SK-N-MC (cell line): ENCODE measurements at regions not wholly inside any gene's neighbourhood (a gene's known extent, or its start where the extent isn't known, plus 50 kb on each side); places are given as distances from the start of the nearest gene placed in this dataset.

Experiments used
- DNase-seq: peaks from one replicate; pipeline ENCODE4 v3.0.0-alpha.2; 2011; ENCODE audit warnings: low read depth, low spot score
- H3K27ac ChIP-seq: fragments of 200-600 bp; sonication (generic); 2 replicates; pipeline ENCODE4 v1.5.1; 2016; ENCODE audit warnings: mixed run types
- H3K36me3 ChIP-seq: fragments of 200-600 bp; sonication (generic); 2 replicates; pipeline ENCODE4 v1.6.1; 2017; ENCODE audit warnings: antibody characterized with exemption, low read length, mixed read lengths; ENCODE audit not compliant: insufficient read depth
- H3K4me3 ChIP-seq: fragments of 200-600 bp; sonication (generic); 2 replicates; pipeline ENCODE4 v1.5.1; 2016
- H3K9ac ChIP-seq: fragments of 200-600 bp; sonication (generic); 2 replicates; pipeline ENCODE4 v1.8.0; 2017; ENCODE audit warnings: mixed run types, mixed read lengths; ENCODE audit not compliant: insufficient read length
- H3K9me3 ChIP-seq: fragments of 200-600 bp; sonication (generic); 2 replicates; pipeline ENCODE4 v1.6.1; 2017; ENCODE audit warnings: low read depth, mild to moderate bottlenecking, antibody characterized with exemption, low read length, moderate library complexity, mixed read lengths
- EZH2 ChIP-seq: fragments of 200-600 bp; sonication (generic); IDR thresholded peaks from one replicate; pipeline ENCODE4 v1.6.1; 2017; ENCODE audit warnings: antibody characterized with exemption
- FOXP2 ChIP-seq: optimal IDR thresholded peaks from 2 replicates; pipeline ENCODE3; 2011; ENCODE audit warnings: mild to moderate bottlenecking, moderate library complexity; ENCODE audit not compliant: insufficient read depth; ENCODE audit errors: extremely low read length, control extremely low read depth
- POLR2AphosphoS5 ChIP-seq: IDR thresholded peaks from 2 replicates; pipeline ENCODE4 v1.6.1; 2012; ENCODE audit warnings: mild to moderate bottlenecking, low read depth, low read length, borderline replicate concordance

GRCh38 chr19:28406966-28407365, 806.0 kb downstream of the UQCRFS1 start:
- TF ChIP-seq FOXP2 (no peak), EZH2 (no peak), POLR2AphosphoS5 (no peak)
- no peak for DNase-seq
- no peak overlapping the region for H3K27ac ChIP-seq
- H3K4me3 ChIP-seq = no peak overlapping the region
- no peaks in the 10 kb centered on the region for H3K36me3 ChIP-seq
- H3K9me3 ChIP-seq = no peaks in the 10 kb centered on the region
- H3K9ac ChIP-seq = no peak overlapping the region

GRCh38 chr19:28405346-28405742, 807.6 kb downstream of the UQCRFS1 start:
- H3K9ac ChIP-seq = no peak overlapping the region

GRCh38 chr19:28404472-28404871, 808.5 kb downstream of the UQCRFS1 start:
- H3K9me3 ChIP-seq = no peaks in the 10 kb centered on the region
- no peak overlapping the region for H3K4me3 ChIP-seq
- H3K27ac ChIP-seq = no peak overlapping the region
- no peak overlapping the region for H3K9ac ChIP-seq
- H3K36me3 ChIP-seq = no peaks in the 10 kb centered on the region
- TF ChIP-seq EZH2 (no peak), POLR2AphosphoS5 (no peak), FOXP2 (no peak)
- no peak for DNase-seq

More at GRCh38 chr19:28405346-28405742, 807.6 kb downstream of the UQCRFS1 start:
- H3K4me3 ChIP-seq = no peak overlapping the region
- H3K36me3 ChIP-seq = no peaks in the 10 kb centered on the region
- no peak overlapping the region for H3K27ac ChIP-seq
- TF ChIP-seq POLR2AphosphoS5 = no peak
- no peak for TF ChIP-seq FOXP2
- TF ChIP-seq EZH2 = no peak
- H3K9me3 ChIP-seq = no peaks in the 10 kb centered on the region
- DNase-seq = no peak

GRCh38 chr19:28403690-28404089, 809.3 kb downstream of the UQCRFS1 start:
- Histone ChIP-seq H3K27ac (no peak overlapping the region), H3K36me3 (no peaks in the 10 kb centered on the region), H3K9me3 (no peaks in the 10 kb centered on the region), H3K4me3 (no peak overlapping the region), H3K9ac (no peak overlapping the region)
- no peak for DNase-seq
- no peak for TF ChIP-seq FOXP2

GRCh38 chr19:28402701-28403290, 810.2 kb downstream of the UQCRFS1 start:
- Histone ChIP-seq H3K9ac (no peak overlapping the region), H3K4me3 (no peak overlapping the region), H3K27ac (no peak overlapping the region), H3K9me3 (no peaks in the 10 kb centered on the region), H3K36me3 (no peaks in the 10 kb centered on the region)
- no peak for DNase-seq
- TF ChIP-seq POLR2AphosphoS5 (no peak), FOXP2 (no peak), EZH2 (no peak)

- no peak overlapping the region for H3K27ac ChIP-seq
- H3K4me3 ChIP-seq = no peak overlapping the region
- H3K36me3 ChIP-seq = no peaks in the 10 kb centered on the region
- no peak for TF ChIP-seq EZH2
- no peak for DNase-seq
- no peaks in the 10 kb centered on the region for H3K9me3 ChIP-seq
- no peak overlapping the region for H3K9ac ChIP-seq
Observed at GRCh38 chr19:28401739-28402424, 811.1 kb downstream of the UQCRFS1 start.

- Histone ChIP-seq H3K27ac (no peak overlapping the region), H3K9ac (no peak overlapping the region), H3K9me3 (no peaks in the 10 kb centered on the region), H3K4me3 (no peak overlapping the region), H3K36me3 (no peaks in the 10 kb centered on the region)
- no peak for TF ChIP-seq POLR2AphosphoS5
- no peak for TF ChIP-seq FOXP2
- no peak for TF ChIP-seq EZH2
- DNase-seq = no peak
Observed at GRCh38 chr19:28400953-28401671, 811.8 kb downstream of the UQCRFS1 start.

- no peak for TF ChIP-seq FOXP2
- no peak for TF ChIP-seq EZH2
- TF ChIP-seq POLR2AphosphoS5 = no peak
- Histone ChIP-seq H3K4me3 (no peak overlapping the region), H3K27ac (no peak overlapping the region), H3K9ac (no peak overlapping the region), H3K9me3 (no peaks in the 10 kb centered on the region), H3K36me3 (no peaks in the 10 kb centered on the region)
- no peak for DNase-seq
Observed at GRCh38 chr19:28399187-28399586, 813.8 kb downstream of the UQCRFS1 start.
